ENCODE measurements at regions not wholly inside any gene's neighbourhood (a gene's known extent, or its start where the extent isn't known, plus 50 kb on each side); places are given as distances from the start of the nearest gene placed in this dataset.

- FAIRE-seq: no peak
These were observed 182.2 kb upstream of the DMRT1 start for GRCh38 chr9:659286-659685.

GRCh38 chr9:660227-660626, 181.3 kb upstream of the DMRT1 start:
- TF ChIP-seq, protein P1, sequence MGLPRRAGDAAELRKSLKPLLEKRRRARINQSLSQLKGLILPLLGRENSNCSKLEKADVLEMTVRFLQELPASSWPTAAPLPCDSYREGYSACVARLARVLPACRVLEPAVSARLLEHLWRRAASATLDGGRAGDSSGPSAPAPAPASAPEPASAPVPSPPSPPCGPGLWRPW (IDR thresholded peaks at IDR 0.05): no peak
- TF ChIP-seq ELK1 (IDR thresholded peaks at IDR 0.05; ENCODE audit: low read depth, low read length) (no peak), JUNB (IDR thresholded peaks at IDR 0.05) (no peak), POLR2AphosphoS2 (conservative IDR thresholded peaks at IDR 0.05; ENCODE audit: low read length) (no peak), CHD2 (IDR thresholded peaks at IDR 0.05; ENCODE audit: low read length, partially characterized antibody) (no peak), BCL3 (IDR thresholded peaks at IDR 0.05) (no peak), MAFK (IDR thresholded peaks at IDR 0.05; ENCODE audit: partially characterized antibody) (no peak), REST (IDR thresholded peaks at IDR 0.05) (no peak), FOXS1 (CRISPR knock-in tag; IDR thresholded peaks at IDR 0.05) (no peak), EHF (CRISPR knock-in tag; IDR thresholded peaks at IDR 0.05) (no peak), SREBF2 (IDR thresholded peaks at IDR 0.05) (no peak), EP300 (IDR thresholded peaks at IDR 0.05) (no peak), HDAC2 (IDR thresholded peaks at IDR 0.05) (no peak), CHD4 (IDR thresholded peaks at IDR 0.05; ENCODE audit: borderline replicate concordance) (no peak), CBX8 (IDR thresholded peaks at IDR 0.05) (no peak), ZNF302 (CRISPR knock-in tag; IDR thresholded peaks at IDR 0.05) (no peak), GATA3 (IDR thresholded peaks at IDR 0.05; ENCODE audit: borderline replicate concordance) (no peak), HOXB5 (CRISPR knock-in tag; IDR thresholded peaks at IDR 0.05) (no peak), EHMT2 (IDR thresholded peaks at IDR 0.05; ENCODE audit: low read depth) (no peak)
- H3K4me1 ChIP-seq: no peaks in the 10 kb centered on the region
- CTCF ChIA-PET: interaction anchor here (0.8 kb wide), 1 partner anchor 104 kb away, joined by 3 read pairs; no protein-coding TSS in a partner anchor
- ATAC-seq (no peak), FAIRE-seq (no peak), DNase-seq (ENCODE audit: low read depth in 1 of 2, low spot score in 1 of 2) (no peak)
- no peak overlapping the region for H3K4me3 ChIP-seq
- POLR2A ChIA-PET: no interaction called here
- WGBS (ENCODE audit: missing lambda C conversion rate): 44% methylated on average over 2 of the region's 2 CpGs
- H3K27ac ChIP-seq: no peak overlapping the region
- H3K9me3 ChIP-seq: no peaks in the 10 kb centered on the region
- H3K4me2 ChIP-seq: no peak overlapping the region

More at GRCh38 chr9:659286-659685, 182.2 kb upstream of the DMRT1 start:
- Histone ChIP-seq H3K4me2 (no peak overlapping the region), H3K4me3 (no peak overlapping the region), H3K9me3 (no peaks in the 10 kb centered on the region), H3K4me1 (no peaks in the 10 kb centered on the region), H3K27ac (no peak overlapping the region)
- 86% methylated on average over 5 of the region's 5 CpGs for WGBS (ENCODE audit: missing lambda C conversion rate)
- DNase-seq (ENCODE audit: low read depth in 1 of 2, low spot score in 1 of 2) (no peak), ATAC-seq (no peak)
- CTCF ChIA-PET: no interaction called here
- TF ChIP-seq, protein P1 (IDR thresholded peaks at IDR 0.05): no peak
- TF ChIP-seq MAFK (IDR thresholded peaks at IDR 0.05; ENCODE audit: partially characterized antibody): peak; percentile 56
- POLR2A ChIA-PET: no interaction called here

All from A549 (cell line).